K562 (cell line): ENCODE measurements at regions not wholly inside any gene's neighbourhood (a gene's known extent, or its start where the extent isn't known, plus 50 kb on each side); places are given as distances from the start of the nearest gene placed in this dataset.

Source experiments
- ATAC-seq: fragments of 200-7000 bp; cut with Tn5 transposase; 3 replicates; pipeline ENCODE4 v1.9.1; 2020; ENCODE audit warnings: moderate library complexity
- BruUV-seq: library from RNA; stranded (reverse); fragments of 400-500 nt; replicated peaks from 2 replicates; lab custom pipeline; 2021; lab: Mats Ljungman, UMichigan
- CTCF ChIA-PET: fragments of 300-600 bp; formaldehyde crosslinking; extraction: SDS; loops from one replicate; lab custom pipeline; 2021; ENCODE audit warnings: low intra/inter-chr PET ratio; lab: Yijun Ruan, JAX
- POLR2A ChIA-PET: fragments of 300-600, 350-650 bp; sonication (Branson Sonifier 250); formaldehyde crosslinking; extraction: SDS; loops from one replicate; lab custom pipeline; 2021; ENCODE audit warnings: antibody characterized with exemption, inconsistent platforms; lab: Yijun Ruan, JAX
- DNase-seq, 4 experiments: peaks; one replicate each; pipeline versions ENCODE4 v3.0.0 to v3.0.0-alpha.2; 2011 to 2018; ENCODE audit warnings: low spot score in 3 of 4, mixed read lengths in 3 of 4; ENCODE audit errors: extremely low read depth in 1 of 4
- FAIRE-seq: peaks from 2 replicates; lab custom pipeline; 2011; peaks lifted over from hg19 to GRCh38; lab: Jason Lieb, UNC
- H2AFZ ChIP-seq: 2 replicates; pipeline ENCODE4 v1.6.0; 2011; ENCODE audit warnings: low read depth, low read length, control low read depth, inconsistent platforms
- H3K27ac ChIP-seq: fragments of 200-600 bp; 3 replicates; pipeline ENCODE4 v1.8.0; 2011; ENCODE audit warnings: low read depth, mild to moderate bottlenecking, control low read depth, inconsistent platforms, low read length, moderate library complexity, mixed read lengths; ENCODE audit errors: extremely low read depth
- H3K27me3 ChIP-seq, 2 experiments: fragments of 300-600 bp in 1 of 2; 2 replicates in 1 of 2; 3 replicates in 1 of 2; pipeline versions ENCODE4 v1.6.0 to v1.8.0; 2011; ENCODE audit warnings: inconsistent platforms in 2 of 2, low read length in 2 of 2, mild to moderate bottlenecking in 1 of 2, mixed read lengths in 1 of 2, moderate library complexity in 1 of 2; ENCODE audit not compliant: control insufficient read depth in 2 of 2, insufficient read depth in 2 of 2
- H3K36me3 ChIP-seq: fragments of 300-600 bp; 3 replicates; pipeline ENCODE4 v1.8.0; 2011; ENCODE audit warnings: mild to moderate bottlenecking, low read length, inconsistent platforms; ENCODE audit not compliant: control insufficient read depth, insufficient read depth
- H3K4me1 ChIP-seq, 2 experiments: fragments of 200-600 bp in 1 of 2; replicated peaks in 1 of 2; 2 replicates in 1 of 2; 3 replicates in 1 of 2; pipeline versions ENCODE4 v1.5.1 to v1.8.0; 2011; ENCODE audit warnings: inconsistent platforms in 2 of 2, low read length in 2 of 2, mild to moderate bottlenecking in 1 of 2, mixed read lengths in 1 of 2, moderate library complexity in 1 of 2; ENCODE audit not compliant: control insufficient read depth in 2 of 2, insufficient read depth in 2 of 2
- H3K4me2 ChIP-seq: 2 replicates; pipeline ENCODE4 v1.6.1; 2011; ENCODE audit warnings: low read length, control low read depth, inconsistent platforms, mixed read lengths; ENCODE audit not compliant: insufficient read depth
- H3K4me3 ChIP-seq: fragments of 200-600 bp; sonication (generic), shearing (Covaris generic); 2 replicates; pipeline ENCODE4 v1.5.1; 2016; ENCODE audit warnings: control low read depth, inconsistent platforms
- H3K79me2 ChIP-seq: fragments of 200-600 bp; 3 replicates; pipeline ENCODE4 v1.8.0; 2011; ENCODE audit warnings: low read length, inconsistent platforms; ENCODE audit not compliant: control insufficient read depth, insufficient read depth
- H3K9ac ChIP-seq, 2 experiments: 2 replicates each; pipeline versions ENCODE4 v1.6.0 to v1.6.1; 2011; ENCODE audit warnings: low read depth in 2 of 2, low read length in 2 of 2, control low read depth in 1 of 2, inconsistent platforms in 1 of 2, mild to moderate bottlenecking in 1 of 2, mixed read lengths in 1 of 2; ENCODE audit not compliant: insufficient read depth in 1 of 2
- H3K9me1 ChIP-seq: one replicate; pipeline ENCODE4 v1.6.0; 2011; ENCODE audit warnings: inconsistent platforms, mild to moderate bottlenecking, low read length, moderate library complexity; ENCODE audit not compliant: control insufficient read depth, insufficient read depth
- H3K9me3 ChIP-seq: replicated peaks from 2 replicates; pipeline ENCODE4 v1.5.1; 2011; ENCODE audit warnings: low read depth, low read length, inconsistent platforms; ENCODE audit not compliant: control insufficient read depth, insufficient read depth
- H4K20me1 ChIP-seq: replicated peaks from 2 replicates; pipeline ENCODE4 v1.6.1; 2011; ENCODE audit warnings: low read length, inconsistent platforms, mixed read lengths; ENCODE audit not compliant: control insufficient read depth, insufficient read depth
- BCOR ChIP-seq: fragments of 450-650 bp; IDR thresholded peaks from 2 replicates; pipeline ENCODE4 v1.6.1; 2016
- CEBPB ChIP-seq: fragments of 450-650 bp; IDR thresholded peaks from 2 replicates; pipeline ENCODE4 v1.6.1; 2016; ENCODE audit warnings: missing genetic modification characterization, missing compliant biosample characterization
- GATA2 ChIP-seq: sonication (generic); formaldehyde crosslinking; IDR thresholded peaks from 2 replicates; pipeline ENCODE4 v1.4.0; 2020; ENCODE audit warnings: mild to moderate bottlenecking, missing genetic modification reagents
- ZC3H11A ChIP-seq: IDR thresholded peaks from 2 replicates; pipeline ENCODE4 v1.6.1; 2012; ENCODE audit warnings: low read depth, low read length, improper control_type of control experiment
- ZNF75A ChIP-seq: fragments of 450-650 bp; formaldehyde crosslinking; IDR thresholded peaks from 2 replicates; pipeline ENCODE4 v1.4.0; 2020; ENCODE audit warnings: mild to moderate bottlenecking
- WGBS: fragments of 100-300 bp; shearing (Covaris generic); methylation state at CpG from one replicate; pipeline ENCODE4 v1.1.6; 2016; ENCODE audit warnings: low coverage, mixed read lengths; ENCODE audit not compliant: insufficient coverage; ENCODE audit errors: missing lambda C conversion rate; 5-methylcytosine and 5-hydroxymethylcytosine counted together
- in situ Hi-C: fragments of 300-500 bp; cut with MboI; formaldehyde crosslinking; loops from 4 replicates; pipeline ENCODE4 v1.15.0; 2018; ENCODE audit warnings: inconsistent platforms, mixed read lengths
- intact Hi-C: fragments of 100-400 bp; cut with micrococcal nuclease; formaldehyde crosslinking; loops from 2 replicates; pipeline ENCODE4 v1.14.2; 2022
- TF ChIP-seq, protein P1 (sequence below): fragments of 450-650 bp; formaldehyde crosslinking; IDR thresholded peaks from 2 replicates; pipeline ENCODE4 v1.4.0; 2022; ENCODE audit warnings: missing genetic modification characterization
- TF ChIP-seq, protein P2 (sequence below): fragments of 450-650 bp; IDR thresholded peaks from 2 replicates; pipeline ENCODE4 v1.6.1; 2014; ENCODE audit warnings: low read depth, mild to moderate bottlenecking, moderate library complexity, borderline replicate concordance
- TF ChIP-seq, protein P3 (sequence below): sonication (generic); formaldehyde crosslinking; IDR thresholded peaks from 2 replicates; pipeline ENCODE4 v1.8.0; 2023; ENCODE audit warnings: missing genetic modification reagents, mild to moderate bottlenecking, borderline replicate concordance

DNA sequence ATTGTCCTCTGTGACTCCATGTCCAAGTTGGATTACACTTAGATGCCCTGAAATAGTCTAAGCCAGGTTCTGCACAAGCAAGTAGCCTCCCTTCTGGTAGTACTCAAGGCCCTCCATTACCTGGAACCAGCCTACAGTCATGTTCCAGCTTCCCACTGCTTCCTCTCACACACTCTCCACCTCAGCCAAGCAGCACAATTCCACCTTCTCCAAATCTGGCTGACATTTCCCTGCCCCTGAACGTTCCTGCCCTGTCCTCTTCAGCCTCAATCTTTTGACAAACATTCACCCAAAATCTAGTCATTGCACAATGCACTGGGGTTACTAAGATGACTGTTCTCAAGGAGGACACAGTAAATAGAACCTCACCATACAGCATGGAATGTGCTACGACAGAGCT, 95.3 kb upstream of the KLHL29 start:
- no peak overlapping the region for H3K4me2 ChIP-seq
- TF ChIP-seq, protein P1, sequence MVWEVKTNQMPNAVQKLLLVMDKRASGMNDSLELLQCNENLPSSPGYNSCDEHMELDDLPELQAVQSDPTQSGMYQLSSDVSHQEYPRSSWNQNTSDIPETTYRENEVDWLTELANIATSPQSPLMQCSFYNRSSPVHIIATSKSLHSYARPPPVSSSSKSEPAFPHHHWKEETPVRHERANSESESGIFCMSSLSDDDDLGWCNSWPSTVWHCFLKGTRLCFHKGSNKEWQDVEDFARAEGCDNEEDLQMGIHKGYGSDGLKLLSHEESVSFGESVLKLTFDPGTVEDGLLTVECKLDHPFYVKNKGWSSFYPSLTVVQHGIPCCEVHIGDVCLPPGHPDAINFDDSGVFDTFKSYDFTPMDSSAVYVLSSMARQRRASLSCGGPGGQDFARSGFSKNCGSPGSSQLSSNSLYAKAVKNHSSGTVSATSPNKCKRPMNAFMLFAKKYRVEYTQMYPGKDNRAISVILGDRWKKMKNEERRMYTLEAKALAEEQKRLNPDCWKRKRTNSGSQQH (CRISPR knock-in tag): no peak
- TF ChIP-seq GATA2 (CRISPR knock-in tag): no peak
- TF ChIP-seq ZC3H11A: no peak
- TF ChIP-seq CEBPB (tag): no peak
- no peak for TF ChIP-seq BCOR
- in situ Hi-C loops (no loop called here), intact Hi-C loops (no loop called here)
- H3K4me3 ChIP-seq: no peak overlapping the region
- 0% methylated on average over 2 of the region's 2 CpGs for WGBS
- no peak for ATAC-seq
- no peaks in the 10 kb centered on the region for H4K20me1 ChIP-seq
- H3K27me3 ChIP-seq: peaks cover 0 to 4% of the 10 kb centered on the region in 2 experiments; a peak in 1 of 5 replicates
- H3K27ac ChIP-seq: no peak overlapping the region
- no peaks in the 10 kb centered on the region for H3K79me2 ChIP-seq
- no peak overlapping the region for H2AFZ ChIP-seq
- H3K9me1 ChIP-seq: no peaks in the 10 kb centered on the region
- H3K36me3 ChIP-seq: no peaks in the 10 kb centered on the region
- no peaks in the 10 kb centered on the region for H3K4me1 ChIP-seq
- BruUV-seq: no TSS peak
- CTCF ChIA-PET: no interaction called here
- no peak overlapping the region for H3K9ac ChIP-seq
- POLR2A ChIA-PET: no interaction called here
- H3K9me3 ChIP-seq: no peaks in the 10 kb centered on the region
- FAIRE-seq: no peak
- no peak for DNase-seq

GRCh38 chr2:23291239-23291638, 93.7 kb upstream of the KLHL29 start:
- H3K4me2 ChIP-seq: no peak overlapping the region
- CTCF ChIA-PET: interaction anchor here (0.7 kb wide), 1 partner anchor 29 kb away, joined by 4 read pairs; no protein-coding TSS in a partner anchor
- no peaks in the 10 kb centered on the region for H3K9me1 ChIP-seq
- in situ Hi-C loops: no loop called here
- POLR2A ChIA-PET: no interaction called here
- WGBS: 0% methylated on average over 2 of the region's 2 CpGs
- no peak for FAIRE-seq
- no peak for ATAC-seq
- intact Hi-C loops: no loop called here
- H2AFZ ChIP-seq: no peak overlapping the region
- H4K20me1 ChIP-seq: no peaks in the 10 kb centered on the region
- no peak overlapping the region for H3K27ac ChIP-seq
- H3K79me2 ChIP-seq: no peaks in the 10 kb centered on the region
- no peaks in the 10 kb centered on the region for H3K4me1 ChIP-seq
- peaks cover 0 to 4% of the 10 kb centered on the region in 2 experiments; a peak in 1 of 5 replicates for H3K27me3 ChIP-seq
- no peak overlapping the region for H3K4me3 ChIP-seq
- no peaks in the 10 kb centered on the region for H3K36me3 ChIP-seq
- H3K9me3 ChIP-seq: no peaks in the 10 kb centered on the region
- H3K9ac ChIP-seq: no peak overlapping the region
- DNase-seq: no peak
- no TSS peak for BruUV-seq
- TF ChIP-seq ZNF75A (CRISPR knock-in tag): no peak
- TF ChIP-seq, protein P2, sequence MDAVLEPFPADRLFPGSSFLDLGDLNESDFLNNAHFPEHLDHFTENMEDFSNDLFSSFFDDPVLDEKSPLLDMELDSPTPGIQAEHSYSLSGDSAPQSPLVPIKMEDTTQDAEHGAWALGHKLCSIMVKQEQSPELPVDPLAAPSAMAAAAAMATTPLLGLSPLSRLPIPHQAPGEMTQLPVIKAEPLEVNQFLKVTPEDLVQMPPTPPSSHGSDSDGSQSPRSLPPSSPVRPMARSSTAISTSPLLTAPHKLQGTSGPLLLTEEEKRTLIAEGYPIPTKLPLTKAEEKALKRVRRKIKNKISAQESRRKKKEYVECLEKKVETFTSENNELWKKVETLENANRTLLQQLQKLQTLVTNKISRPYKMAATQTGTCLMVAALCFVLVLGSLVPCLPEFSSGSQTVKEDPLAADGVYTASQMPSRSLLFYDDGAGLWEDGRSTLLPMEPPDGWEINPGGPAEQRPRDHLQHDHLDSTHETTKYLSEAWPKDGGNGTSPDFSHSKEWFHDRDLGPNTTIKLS: no peak
- TF ChIP-seq, protein P3, sequence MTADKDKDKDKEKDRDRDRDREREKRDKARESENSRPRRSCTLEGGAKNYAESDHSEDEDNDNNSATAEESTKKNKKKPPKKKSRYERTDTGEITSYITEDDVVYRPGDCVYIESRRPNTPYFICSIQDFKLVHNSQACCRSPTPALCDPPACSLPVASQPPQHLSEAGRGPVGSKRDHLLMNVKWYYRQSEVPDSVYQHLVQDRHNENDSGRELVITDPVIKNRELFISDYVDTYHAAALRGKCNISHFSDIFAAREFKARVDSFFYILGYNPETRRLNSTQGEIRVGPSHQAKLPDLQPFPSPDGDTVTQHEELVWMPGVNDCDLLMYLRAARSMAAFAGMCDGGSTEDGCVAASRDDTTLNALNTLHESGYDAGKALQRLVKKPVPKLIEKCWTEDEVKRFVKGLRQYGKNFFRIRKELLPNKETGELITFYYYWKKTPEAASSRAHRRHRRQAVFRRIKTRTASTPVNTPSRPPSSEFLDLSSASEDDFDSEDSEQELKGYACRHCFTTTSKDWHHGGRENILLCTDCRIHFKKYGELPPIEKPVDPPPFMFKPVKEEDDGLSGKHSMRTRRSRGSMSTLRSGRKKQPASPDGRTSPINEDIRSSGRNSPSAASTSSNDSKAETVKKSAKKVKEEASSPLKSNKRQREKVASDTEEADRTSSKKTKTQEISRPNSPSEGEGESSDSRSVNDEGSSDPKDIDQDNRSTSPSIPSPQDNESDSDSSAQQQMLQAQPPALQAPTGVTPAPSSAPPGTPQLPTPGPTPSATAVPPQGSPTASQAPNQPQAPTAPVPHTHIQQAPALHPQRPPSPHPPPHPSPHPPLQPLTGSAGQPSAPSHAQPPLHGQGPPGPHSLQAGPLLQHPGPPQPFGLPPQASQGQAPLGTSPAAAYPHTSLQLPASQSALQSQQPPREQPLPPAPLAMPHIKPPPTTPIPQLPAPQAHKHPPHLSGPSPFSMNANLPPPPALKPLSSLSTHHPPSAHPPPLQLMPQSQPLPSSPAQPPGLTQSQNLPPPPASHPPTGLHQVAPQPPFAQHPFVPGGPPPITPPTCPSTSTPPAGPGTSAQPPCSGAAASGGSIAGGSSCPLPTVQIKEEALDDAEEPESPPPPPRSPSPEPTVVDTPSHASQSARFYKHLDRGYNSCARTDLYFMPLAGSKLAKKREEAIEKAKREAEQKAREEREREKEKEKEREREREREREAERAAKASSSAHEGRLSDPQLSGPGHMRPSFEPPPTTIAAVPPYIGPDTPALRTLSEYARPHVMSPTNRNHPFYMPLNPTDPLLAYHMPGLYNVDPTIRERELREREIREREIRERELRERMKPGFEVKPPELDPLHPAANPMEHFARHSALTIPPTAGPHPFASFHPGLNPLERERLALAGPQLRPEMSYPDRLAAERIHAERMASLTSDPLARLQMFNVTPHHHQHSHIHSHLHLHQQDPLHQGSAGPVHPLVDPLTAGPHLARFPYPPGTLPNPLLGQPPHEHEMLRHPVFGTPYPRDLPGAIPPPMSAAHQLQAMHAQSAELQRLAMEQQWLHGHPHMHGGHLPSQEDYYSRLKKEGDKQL (CRISPR knock-in tag): no peak
